ENCODE measurements at regions not wholly inside any gene's neighbourhood (a gene's known extent, or its start where the extent isn't known, plus 50 kb on each side); places are given as distances from the start of the nearest gene placed in this dataset.

- no peak for DNase-seq
These were observed 319.2 kb downstream of the IRX2 start for GRCh38 chr5:2432076-2432920.

GRCh38 chr5:2430606-2431005 lies 320.9 kb downstream of the IRX2 start:
- no peak for DNase-seq

GRCh38 chr5:2427983-2428382 lies 323.5 kb downstream of the IRX2 start:
- DNase-seq, result no peak

DNA sequence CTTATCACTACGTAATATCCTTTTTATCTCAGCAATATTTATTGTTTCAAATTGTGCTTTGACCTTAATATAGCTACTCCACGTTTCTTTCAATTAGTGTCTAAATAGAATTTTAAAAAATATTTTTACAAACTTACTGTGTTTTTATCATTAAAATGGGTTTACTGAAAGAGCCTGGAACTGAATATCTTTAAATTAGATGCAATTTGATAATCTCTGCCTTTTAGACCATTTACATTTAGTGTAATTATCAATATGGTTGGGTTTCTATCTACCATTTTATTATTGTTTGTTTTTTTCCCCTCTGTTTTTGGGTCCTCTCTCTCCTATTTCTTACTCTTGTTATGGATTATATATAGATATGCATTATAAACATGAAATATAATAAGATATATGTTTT lies 327.8 kb downstream of the IRX2 start:
- no peak for DNase-seq

GRCh38 chr5:2417301-2417700 lies 334.2 kb downstream of the IRX2 start:
- DNase-seq, result no peak

DNA sequence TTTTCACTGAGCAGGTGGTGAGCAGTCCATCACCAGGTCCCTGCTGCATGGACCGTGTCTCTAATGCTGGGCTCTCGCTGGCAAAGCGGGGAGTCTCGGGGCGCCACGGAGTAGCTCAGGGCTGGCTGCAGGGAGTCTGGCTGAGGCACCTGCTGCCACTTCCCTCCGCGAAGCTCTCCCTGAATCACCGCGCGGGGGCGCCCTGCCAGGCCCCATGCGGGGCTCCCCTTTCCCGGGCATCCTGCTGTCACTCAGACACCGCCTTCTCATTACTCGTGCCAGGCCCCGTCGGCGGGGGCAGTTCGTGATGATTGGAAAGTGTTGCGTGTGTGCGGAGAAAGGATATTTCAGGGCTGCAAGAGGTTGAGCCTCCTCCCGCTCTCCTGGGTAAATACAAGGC lies 335.8 kb downstream of the IRX2 start:
- DNase-seq, result no peak

GRCh38 chr5:2410451-2410850 lies 341.0 kb downstream of the IRX2 start:
- no peak for DNase-seq

GRCh38 chr5:2403296-2403695 lies 348.2 kb downstream of the IRX2 start:
- DNase-seq, result no peak

- no peak for DNase-seq
These were observed 351.7 kb downstream of the IRX2 start for GRCh38 chr5:2399804-2400203.

- no peak for DNase-seq
These were observed 352.4 kb downstream of the IRX2 start for GRCh38 chr5:2399096-2399495.

DNA sequence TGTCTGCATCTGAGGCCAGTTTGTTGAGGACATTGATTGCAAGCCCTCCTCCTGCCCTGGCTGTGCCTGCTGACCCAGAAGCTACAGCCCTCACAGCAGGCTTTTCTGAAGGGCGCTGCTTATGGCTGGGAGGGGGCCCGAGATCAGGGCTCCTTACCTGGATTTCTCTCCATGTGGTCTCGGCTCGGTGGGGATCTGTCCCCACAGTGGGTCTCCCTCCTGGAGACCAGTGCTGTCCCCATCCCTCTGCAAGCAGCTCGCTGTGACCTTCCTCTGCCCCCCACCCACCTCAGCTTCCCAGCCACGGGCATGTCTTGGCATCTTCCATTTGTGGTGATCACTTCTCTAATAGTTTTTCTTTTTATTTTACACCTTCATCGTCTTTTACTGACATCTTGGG lies 357.9 kb downstream of the IRX2 start:
- no peak for DNase-seq

DNA sequence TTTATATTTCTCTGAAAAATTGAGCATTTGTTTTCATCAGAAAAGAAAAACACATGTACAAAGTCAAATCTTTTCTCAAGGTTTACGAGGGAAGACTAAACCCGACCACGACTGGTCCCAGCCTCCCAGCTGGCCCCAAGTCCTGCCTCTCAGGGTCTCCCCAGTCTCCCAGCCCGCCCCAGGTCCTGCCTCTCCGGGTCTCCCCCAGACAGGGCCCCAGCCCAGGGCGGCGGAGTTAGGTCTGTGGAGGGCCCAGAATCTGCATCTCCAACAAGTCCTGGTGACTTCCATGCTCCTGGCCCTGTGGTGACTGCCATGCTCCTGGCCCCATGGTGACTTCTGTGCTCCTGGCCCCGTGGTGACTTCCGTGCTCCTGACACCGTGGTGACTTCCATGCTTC lies 359.9 kb downstream of the IRX2 start:
- DNase-seq, result no peak

- no peak for DNase-seq
These were observed 360.5 kb downstream of the IRX2 start for GRCh38 chr5:2391021-2391420.

DNA sequence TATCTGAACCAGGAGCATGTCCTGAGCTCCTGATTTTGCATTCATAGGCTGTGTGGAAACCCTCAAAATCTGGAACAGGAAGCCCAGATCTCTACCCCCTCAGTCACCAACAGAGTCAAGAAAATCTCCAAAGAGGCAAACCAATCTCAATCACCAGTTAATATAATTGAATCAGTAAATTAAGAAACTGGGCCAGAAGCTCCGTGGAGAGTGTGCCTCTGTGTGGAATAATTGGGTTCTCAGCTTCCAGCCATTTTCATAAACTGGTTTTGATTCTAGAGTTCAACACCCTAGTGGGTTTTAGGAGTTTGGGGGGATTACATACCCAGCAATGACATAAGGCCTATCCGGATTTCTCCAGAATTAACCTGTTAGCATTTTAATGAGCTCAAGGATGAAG lies 362.9 kb downstream of the IRX2 start:
- no peak for DNase-seq

GRCh38 chr5:2387634-2388325 lies 363.7 kb downstream of the IRX2 start:
- no peak for DNase-seq

DNA sequence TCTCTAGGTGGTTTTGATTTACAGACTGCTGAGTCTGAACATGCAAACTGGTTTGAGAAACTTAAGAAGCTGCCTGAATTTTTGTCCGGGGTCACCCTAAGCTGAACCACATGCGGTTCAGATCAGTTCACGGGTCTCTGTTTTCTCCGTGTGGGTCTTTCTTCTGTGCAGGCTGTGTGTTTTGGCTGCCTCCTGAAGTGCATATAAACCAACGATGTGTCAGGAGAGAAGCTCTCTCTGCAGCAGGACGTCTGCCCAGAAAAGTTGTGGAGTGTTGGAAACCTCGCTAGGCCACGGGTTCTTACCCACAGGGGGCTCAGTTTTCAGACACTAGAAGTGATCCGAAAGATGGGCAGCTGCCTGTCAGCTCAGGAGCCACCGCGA lies 364.2 kb downstream of the IRX2 start:
- no peak for DNase-seq

DNA sequence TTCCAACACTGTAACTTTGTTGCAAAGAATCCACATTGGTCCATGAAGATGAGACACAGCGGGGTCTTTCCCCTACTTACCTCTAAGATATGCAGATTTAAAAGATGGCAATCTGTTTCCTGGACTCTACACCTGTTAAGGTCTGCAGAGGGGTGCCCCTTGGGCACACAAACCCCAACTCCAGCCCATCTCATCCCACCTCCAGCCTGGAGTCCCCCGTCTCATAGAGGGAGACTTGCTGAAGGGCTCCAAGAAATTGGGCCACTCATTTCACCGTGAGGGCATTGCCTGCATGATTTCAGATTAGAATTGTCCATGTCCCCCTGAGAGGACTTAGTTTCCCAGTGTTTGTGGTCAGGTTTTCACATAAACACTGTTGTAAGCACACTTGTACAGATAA lies 365.7 kb downstream of the IRX2 start:
- DNase-seq, result no peak

- no peak for DNase-seq
These were observed 367.8 kb downstream of the IRX2 start for GRCh38 chr5:2383698-2384065.

DNA sequence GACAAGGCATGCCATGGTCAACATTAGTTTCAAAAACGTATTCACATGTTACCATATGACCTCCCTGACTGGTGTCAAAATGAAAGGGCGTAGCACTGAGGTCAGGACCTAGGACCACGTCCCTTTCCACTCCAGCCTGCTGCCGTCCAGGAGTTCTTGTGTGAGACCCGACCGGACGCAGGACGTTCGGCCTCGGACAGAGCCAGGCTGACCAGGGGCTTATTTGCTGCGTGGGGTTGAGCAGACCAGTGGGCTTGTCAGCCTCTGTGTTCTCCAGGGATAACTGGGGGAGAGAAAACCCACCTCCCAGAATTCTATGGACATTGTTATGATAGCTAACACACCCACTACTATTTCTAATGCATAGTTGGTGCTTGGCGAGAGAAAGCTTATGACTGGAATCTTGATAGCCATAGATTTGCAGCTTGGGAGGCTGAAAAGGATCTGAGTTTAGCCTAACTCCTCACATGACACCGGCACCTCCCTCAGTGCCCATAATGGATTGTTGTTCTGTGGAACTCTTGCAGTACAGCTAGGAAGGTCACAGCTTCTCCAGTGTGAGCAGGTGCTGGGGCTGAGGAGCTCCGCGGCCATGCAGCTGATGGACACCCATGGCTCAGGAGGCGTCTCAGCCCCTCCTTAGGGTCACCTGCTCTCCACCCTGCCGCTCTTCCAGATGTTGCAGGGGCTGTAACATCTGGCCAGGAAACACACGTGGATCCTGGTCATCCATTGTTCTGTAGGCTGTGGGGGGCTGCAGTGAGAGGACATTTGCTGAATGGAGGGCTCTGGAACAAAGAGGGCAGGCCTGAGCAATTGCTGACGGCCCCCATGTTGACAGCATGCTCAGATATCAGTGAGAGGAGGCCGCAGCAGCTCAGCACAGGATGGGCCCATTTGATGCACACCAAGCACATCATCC lies 368.4 kb downstream of the IRX2 start:
- DNase-seq, result no peak

- DNase-seq, result no peak
These were observed 369.6 kb downstream of the IRX2 start for GRCh38 chr5:2381861-2382260.

DNA sequence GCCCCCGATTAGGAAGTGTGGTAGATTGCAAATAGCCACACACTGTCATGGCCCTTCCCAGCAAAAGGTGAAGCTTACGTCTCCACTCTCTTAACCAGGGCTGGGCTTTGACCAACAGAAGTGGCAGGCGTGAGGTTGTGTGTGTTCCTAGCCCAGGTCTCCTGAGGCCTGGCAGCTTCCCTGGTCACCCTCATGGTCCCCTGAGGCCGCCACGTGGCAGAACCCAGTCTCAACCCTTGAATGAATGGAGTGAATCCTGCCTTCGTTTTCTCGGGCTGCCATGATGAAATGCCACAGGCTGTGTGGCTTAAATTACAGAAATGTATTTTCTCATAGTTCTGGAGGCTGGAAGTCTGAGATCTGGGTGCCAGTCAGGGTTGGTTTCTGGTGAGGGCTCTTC lies 370.4 kb downstream of the IRX2 start:
- DNase-seq, result no peak

DNA sequence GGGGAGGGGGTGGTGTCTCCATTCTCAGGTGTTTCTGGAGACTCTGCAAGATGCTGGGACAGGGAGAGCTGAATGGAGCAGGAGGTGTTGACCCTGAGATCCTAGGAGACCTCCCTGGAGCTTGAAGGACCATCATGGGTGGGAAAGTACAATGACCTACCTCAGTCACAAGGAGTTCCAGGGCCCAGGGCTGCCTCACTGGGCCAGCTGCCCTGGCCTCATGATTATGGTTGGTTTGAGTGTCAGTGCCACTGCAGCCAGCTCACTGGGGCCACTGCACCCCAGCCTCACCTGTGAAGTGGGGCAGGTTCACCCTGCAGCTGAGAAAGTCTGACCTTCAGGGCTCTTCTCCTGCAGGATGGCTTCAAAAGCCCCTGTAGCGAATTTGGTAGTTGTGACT lies 372.5 kb downstream of the IRX2 start:
- no peak for DNase-seq

DNA sequence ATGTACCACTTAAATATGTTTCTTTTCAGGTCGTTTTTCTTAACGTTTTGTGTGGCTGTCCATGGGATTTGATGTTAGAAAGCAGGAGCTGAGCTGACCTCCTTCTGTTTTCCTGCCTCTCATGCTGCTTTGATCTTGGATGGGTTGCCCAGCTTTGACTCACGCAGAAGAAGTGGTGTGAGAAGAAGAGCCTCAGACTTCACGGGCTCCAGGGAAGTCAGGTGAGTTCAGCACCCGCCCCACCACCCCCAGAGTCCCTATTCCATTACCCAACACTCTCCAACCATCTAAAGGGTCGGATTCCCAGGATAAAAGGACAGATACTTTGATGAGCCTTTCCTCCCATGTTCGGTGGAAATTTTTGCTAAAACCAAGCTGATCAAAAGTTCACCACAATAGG lies 373.4 kb downstream of the IRX2 start:
- no peak for DNase-seq

DNA sequence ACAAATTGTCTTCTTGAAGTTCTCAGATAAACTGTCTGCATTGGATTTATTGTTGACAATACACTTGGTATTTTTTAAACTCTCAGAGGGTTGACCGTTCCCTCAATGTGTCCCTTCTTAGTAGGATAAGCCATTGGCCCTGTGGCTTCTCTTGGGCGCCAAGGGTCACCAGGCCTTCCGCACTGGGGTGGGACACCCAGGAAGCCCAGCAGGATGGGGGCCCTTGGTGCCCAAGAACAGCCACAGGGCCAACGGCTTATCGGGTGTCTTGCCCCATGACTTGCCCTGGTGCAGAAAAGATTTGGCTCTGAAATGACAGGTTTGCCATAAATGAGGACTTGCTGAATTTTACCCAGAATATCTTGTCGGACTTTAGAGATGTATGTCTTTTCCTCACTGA lies 375.0 kb downstream of the IRX2 start:
- DNase-seq, result no peak

Measured in NCI-H1694 (cell line).